ENCODE measurements at regions not wholly inside any gene's neighbourhood (a gene's known extent, or its start where the extent isn't known, plus 50 kb on each side); places are given as distances from the start of the nearest gene placed in this dataset.

GRCh38 chr10:132121511-132121830 lies 55.7 kb downstream of the JAKMIP3 start:
- Histone ChIP-seq H3K4me3 (replicated peaks in 1 of 3; ENCODE audit: insufficient read depth in 1 of 3, low read depth in 2 of 3, low read length in 3 of 3) (no peak overlapping the region), H2AFZ (ENCODE audit: low read length) (no peak overlapping the region), H3K79me2 (ENCODE audit: insufficient read depth, low read length) (no peaks in the 10 kb centered on the region), H3K27me3 (ENCODE audit: control insufficient read depth in 1 of 2, insufficient read depth in 2 of 2, low read length in 2 of 2) (peaks cover 3 to 62% of the 10 kb centered on the region in 2 experiments; a peak in 4 of 5 replicates), H3K4me1 (ENCODE audit: insufficient read depth, low read length) (no peaks in the 10 kb centered on the region), H3K4me2 (ENCODE audit: low read depth, low read length) (no peak overlapping the region), H4K20me1 (ENCODE audit: insufficient read depth, low read length) (no peaks in the 10 kb centered on the region), H3K27ac (ENCODE audit: extremely low read length, insufficient read depth, low read length) (no peak overlapping the region), H3K36me3 (replicated peaks in 1 of 2; ENCODE audit: control insufficient read depth in 1 of 2, insufficient read depth in 2 of 2, low read length in 2 of 2) (no peaks in the 10 kb centered on the region), H3K9me3 (ENCODE audit: low read length) (no peaks in the 10 kb centered on the region), H3K9ac (ENCODE audit: insufficient read depth, low read depth, low read length) (no peak overlapping the region)
- ChIA-PET POLR2A (no interaction called here), CTCF (ENCODE audit: low intra/inter-chr PET ratio, low total read pairs) (no interaction called here)
- BruUV-seq (replicated peaks), result no TSS peak
- in situ Hi-C loops (cut with HindIII; ENCODE audit: extremely low pct_ligation_motif_present, low pct_unique_long_range_greater_than_20kb) (no loop called here), intact Hi-C loops (cut with micrococcal nuclease; ENCODE audit: unreplicated experiment) (no loop called here)
- FAIRE-seq (no peak), ATAC-seq (peak; percentile 33; the same call in 1 of the 3 replicates), DNase-seq (ENCODE audit: low spot score) (no peak)
- 33% methylated on average over 3 of the region's 12 CpGs for WGBS (ENCODE audit: low lambda C conversion rate)
- TF ChIP-seq STAT6 (CRISPR knock-in tag; IDR thresholded peaks at IDR 0.05; ENCODE audit: borderline replicate concordance) (no peak), CHD4 (IDR thresholded peaks at IDR 0.05; ENCODE audit: borderline replicate concordance, low read length) (no peak), ARID4A (CRISPR knock-in tag; IDR thresholded peaks at IDR 0.05; ENCODE audit: borderline replicate concordance) (no peak), IRF2 (CRISPR knock-in tag; IDR thresholded peaks at IDR 0.05) (no peak), ZNF263 (CRISPR knock-in tag; IDR thresholded peaks at IDR 0.05) (no peak), ZBTB20 (CRISPR knock-in tag; IDR thresholded peaks at IDR 0.05; ENCODE audit: borderline replicate concordance, low read depth) (no peak), TMF1 (CRISPR knock-in tag; IDR thresholded peaks at IDR 0.05; ENCODE audit: low read depth) (no peak), ZNF709 (CRISPR knock-in tag; IDR thresholded peaks at IDR 0.05) (no peak)

Measured in HepG2 (cell line).